Fibroblast of mammary gland (primary cell): ENCODE measurements at regions not wholly inside any gene's neighbourhood (a gene's known extent, or its start where the extent isn't known, plus 50 kb on each side); places are given as distances from the start of the nearest gene placed in this dataset.

Experiments
- DNase-seq: peaks from one replicate; pipeline ENCODE4 v3.0.0-alpha.2; 2010; ENCODE audit warnings: low read depth
- H3K4me3 ChIP-seq: 2 replicates; pipeline ENCODE4 v1.5.1; 2011; ENCODE audit warnings: low read depth, mild to moderate bottlenecking, low read length, moderate library complexity; ENCODE audit not compliant: control insufficient read depth
- CTCF ChIP-seq: conservative IDR thresholded peaks from 2 replicates; pipeline ENCODE4 v1.5.1; 2011; ENCODE audit warnings: low read depth, low read length, inconsistent platforms; ENCODE audit not compliant: control insufficient read depth, insufficient read depth

- no peak overlapping the region for H3K4me3 ChIP-seq
- DNase-seq = no peak
- no peak for TF ChIP-seq CTCF
Measured at GRCh38 chr20:47865451-47865850, 80.2 kb upstream of the SULF2 start.

GRCh38 chr20:47863981-47864380 is 78.7 kb upstream of the SULF2 start:
- no peak for TF ChIP-seq CTCF
- DNase-seq = no peak
- no peak overlapping the region for H3K4me3 ChIP-seq

- H3K4me3 ChIP-seq = no peak overlapping the region
- no peak for DNase-seq
- no peak for TF ChIP-seq CTCF
Measured at GRCh38 chr20:47863315-47863965, 78.2 kb upstream of the SULF2 start.

- no peak overlapping the region for H3K4me3 ChIP-seq
- TF ChIP-seq CTCF = no peak
Measured at GRCh38 chr20:47862574-47863240, 77.4 kb upstream of the SULF2 start.

GRCh38 chr20:47861116-47861515 is 75.8 kb upstream of the SULF2 start:
- TF ChIP-seq CTCF = no peak
- H3K4me3 ChIP-seq = no peak overlapping the region
- no peak for DNase-seq

More at GRCh38 chr20:47862574-47863240, 77.4 kb upstream of the SULF2 start:
- DNase-seq = no peak

- H3K4me3 ChIP-seq = no peak overlapping the region
Measured at GRCh38 chr20:47860049-47860830, 75.0 kb upstream of the SULF2 start.

More at GRCh38 chr20:47860049-47860830, 75.0 kb upstream of the SULF2 start:
- no peak for TF ChIP-seq CTCF
- no peak for DNase-seq
